Lower leg skin (tissue), 4 donors: ENCODE measurements at regions not wholly inside any gene's neighbourhood (a gene's known extent, or its start where the extent isn't known, plus 50 kb on each side); places are given as distances from the start of the nearest gene placed in this dataset.

Experiments used
- DNase-seq, 2 donors: peaks; one replicate each; pipeline ENCODE4 v3.0.0-alpha.2; 2019; ENCODE audit warnings: low spot score in 2 of 2
- H3K4me3 ChIP-seq: fragments of 200-600 bp; sonication (generic); 2 replicates; pipeline ENCODE4 v1.5.1; 2017; ENCODE audit warnings: mild to moderate bottlenecking, low read depth; ENCODE audit not compliant: poor library complexity, severe bottlenecking
- CTCF ChIP-seq, 3 donors: fragments of 450-650 bp; IDR thresholded peaks; one replicate each; pipeline ENCODE4 v1.5.1; 2016; ENCODE audit warnings: antibody characterized with exemption in 3 of 3, mild to moderate bottlenecking in 3 of 3, moderate library complexity in 2 of 3
- POLR2A ChIP-seq, 2 donors: fragments of 450-650 bp; IDR thresholded peaks; one replicate each; pipeline ENCODE4 v1.6.1; 2016 to 2017; ENCODE audit warnings: antibody characterized with exemption in 2 of 2, mild to moderate bottlenecking in 1 of 2, moderate library complexity in 1 of 2
- WGBS, 2 donors: methylation state at CpG; one replicate each; pipeline ENCODE4 v1.1.5; 2018; 5-methylcytosine and 5-hydroxymethylcytosine counted together
- intact Hi-C: fragments of 100-400 bp; cut with DNase I; formaldehyde crosslinking; loops from one replicate; pipeline ENCODE4 v1.15.0; 2023; ENCODE audit warnings: low total_unique reads

- 3 to 29% methylated on average over 17 to 47 of the region's 50 CpGs for WGBS, 2 donors
- intact Hi-C loops = no loop called here
- peak overlapping the region; percentile 17 for H3K4me3 ChIP-seq
- no peak for DNase-seq
- TF ChIP-seq CTCF (IDR thresholded peaks at IDR 0.05) (no peak), POLR2A (IDR thresholded peaks at IDR 0.05) (no peak)
These were observed 335.8 kb upstream of the F9 start for GRCh38 chrX:139194571-139195280.

DNA sequence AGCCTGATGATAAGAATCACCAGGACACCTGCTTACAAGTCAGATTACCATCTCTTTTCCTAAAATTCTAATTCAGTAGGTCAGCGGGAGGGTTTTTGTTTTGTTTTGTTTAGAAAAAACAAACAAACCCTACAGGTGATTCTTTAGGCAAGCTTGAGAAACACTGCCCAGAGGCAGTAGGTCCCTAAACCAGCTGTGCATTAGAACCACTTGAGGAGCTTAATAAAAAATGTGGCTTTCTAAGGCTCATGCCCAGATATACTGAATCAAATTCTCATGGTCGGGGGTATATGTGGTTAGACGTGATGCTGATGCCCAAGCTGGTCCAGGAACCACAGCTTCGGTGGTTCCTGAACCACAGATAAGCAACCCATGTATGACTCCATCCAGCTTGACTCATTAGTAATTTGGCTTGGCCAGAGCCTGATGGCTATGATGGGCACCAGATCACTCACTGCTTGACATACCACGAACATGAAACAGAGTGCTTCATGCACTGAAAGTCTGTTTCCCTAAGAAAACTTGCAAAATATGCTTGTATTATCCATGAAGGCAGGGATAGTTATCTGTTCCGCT lies 338.1 kb upstream of the F9 start:
- DNase-seq = no peak
- WGBS, 2 donors = 63 to 74% methylated on average over 6 of the region's 6 CpGs
- TF ChIP-seq CTCF (IDR thresholded peaks at IDR 0.05) (no peak), POLR2A (IDR thresholded peaks at IDR 0.05) (no peak)
- intact Hi-C loops = no loop called here
- H3K4me3 ChIP-seq = no peak overlapping the region

DNA sequence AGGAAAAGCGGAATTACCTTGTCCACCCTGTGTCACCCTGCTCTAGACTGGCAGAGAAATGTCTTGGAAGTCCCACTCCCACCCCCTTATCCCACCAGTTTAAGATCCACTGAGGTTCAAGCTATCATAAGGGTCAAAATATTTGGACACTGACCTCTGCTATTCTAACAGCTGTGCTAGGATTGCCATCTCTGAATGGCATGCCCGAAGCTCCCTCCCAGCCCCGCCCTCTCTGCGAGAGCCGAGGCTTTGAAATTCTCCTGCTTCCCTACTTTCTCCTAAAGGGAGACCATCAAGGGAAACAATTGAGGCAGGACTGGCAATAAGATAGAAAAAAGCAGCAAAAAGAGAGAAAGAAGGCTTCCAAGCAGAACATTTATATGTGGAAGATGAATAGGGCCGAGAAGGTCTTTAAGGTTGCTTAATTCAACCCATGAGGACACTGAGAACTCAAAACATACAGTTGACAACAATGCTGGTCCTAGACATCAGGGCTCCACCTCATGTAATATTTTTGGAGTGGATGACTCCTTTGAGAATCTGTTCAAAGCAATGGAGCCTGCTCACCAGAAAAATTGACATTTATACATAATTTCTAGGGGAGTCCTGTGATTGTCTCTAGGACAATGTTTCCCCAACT lies 338.7 kb upstream of the F9 start:
- intact Hi-C loops = no loop called here
- no peak for TF ChIP-seq POLR2A (IDR thresholded peaks at IDR 0.05)
- TF ChIP-seq CTCF (IDR thresholded peaks at IDR 0.05) = no peak
- no peak overlapping the region for H3K4me3 ChIP-seq
- WGBS, 2 donors = 77 to 89% methylated on average over 6 of the region's 6 CpGs
- DNase-seq = no peak

DNA sequence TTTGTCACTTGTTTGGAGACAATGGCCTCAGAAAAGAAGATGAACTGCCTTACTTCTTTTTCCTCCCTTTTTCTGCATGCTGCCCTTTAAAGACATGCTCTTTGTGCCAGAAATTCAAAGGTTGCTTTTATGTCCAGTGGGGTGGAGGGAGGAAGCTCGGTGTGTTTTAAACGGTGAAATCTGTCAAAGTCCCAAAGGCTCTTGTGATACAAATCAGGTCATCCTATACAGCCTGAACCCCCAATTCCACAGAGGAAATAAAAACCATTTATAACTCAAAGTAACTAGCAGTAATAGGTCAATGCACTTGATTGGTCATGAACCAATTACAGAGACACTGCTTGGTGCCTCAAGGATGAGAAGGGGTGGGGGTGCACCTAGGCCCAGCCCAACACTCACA lies 339.3 kb upstream of the F9 start:
- no peak for DNase-seq
- H3K4me3 ChIP-seq = no peak overlapping the region
- WGBS, 2 donors = 45 to 58% methylated on average over 2 of the region's 2 CpGs
- TF ChIP-seq CTCF (IDR thresholded peaks at IDR 0.05) (no peak), POLR2A (IDR thresholded peaks at IDR 0.05) (no peak)
- intact Hi-C loops = no loop called here

- H3K4me3 ChIP-seq = no peak overlapping the region
- intact Hi-C loops = no loop called here
- no peak for DNase-seq
- TF ChIP-seq POLR2A (IDR thresholded peaks at IDR 0.05) (no peak), CTCF (IDR thresholded peaks at IDR 0.05) (no peak)
- WGBS, 2 donors = 88 to 89% methylated on average over 4 of the region's 4 CpGs
These were observed 342.8 kb upstream of the F9 start for GRCh38 chrX:139187738-139188137.
